A549 (cell line): ENCODE measurements at regions not wholly inside any gene's neighbourhood (a gene's known extent, or its start where the extent isn't known, plus 50 kb on each side); places are given as distances from the start of the nearest gene placed in this dataset.
A peak's percentile ranks its signal among the peaks of the same experiment; 100 is the strongest.

Experiments used
- ATAC-seq, 2 experiments: fragments of 200-7000 bp in 1 of 2; fragments of >200 bp in 1 of 2; cut with Nextera tagmentation in 1 of 2; cut with Tn5 transposase in 1 of 2; 3 replicates each; pipeline versions ENCODE4 v1.8.0 to v1.9.1; 2018 to 2020; ENCODE audit warnings: mild to moderate bottlenecking in 1 of 2, moderate library complexity in 1 of 2
- CTCF ChIA-PET: fragments of 300-600 bp; sonication (Branson Sonifier 250); formaldehyde crosslinking; extraction: SDS; loops from one replicate; lab custom pipeline; 2021; ENCODE audit warnings: antibody characterized with exemption, inconsistent platforms; lab: Yijun Ruan, JAX
- POLR2A ChIA-PET: fragments of 350-600 bp; formaldehyde crosslinking; extraction: SDS; loops from one replicate; lab custom pipeline; 2021; ENCODE audit warnings: antibody characterized with exemption, inconsistent platforms; lab: Yijun Ruan, JAX
- DNase-seq, 2 experiments: peaks; one replicate each; pipeline versions ENCODE4 v3.0.0 to v3.0.0-alpha.2; 2011 to 2016; ENCODE audit warnings: low read depth in 1 of 2, low spot score in 1 of 2
- FAIRE-seq: peaks from 2 replicates; lab custom pipeline; 2011; peaks lifted over from hg19 to GRCh38; lab: Jason Lieb, UNC
- H3K27ac ChIP-seq, 2 experiments: fragments of >200 bp; sonication (Bioruptor Twin); formaldehyde crosslinking; 3 replicates each; pipeline ENCODE4 v1.5.1; 2016 to 2017
- H3K4me1 ChIP-seq: fragments of >200 bp; sonication (Bioruptor Twin); formaldehyde crosslinking; 3 replicates; pipeline ENCODE4 v1.6.1; 2016
- H3K4me2 ChIP-seq: fragments of >200 bp; sonication (Bioruptor Twin); formaldehyde crosslinking; 3 replicates; pipeline ENCODE4 v1.6.1; 2016
- H3K4me3 ChIP-seq: fragments of >200 bp; sonication (Bioruptor Twin); formaldehyde crosslinking; 3 replicates; pipeline ENCODE4 v1.5.1; 2016
- H3K9me3 ChIP-seq: fragments of >200 bp; sonication (Bioruptor Twin); formaldehyde crosslinking; 3 replicates; pipeline ENCODE4 v1.6.1; 2016
- BHLHE40 ChIP-seq: IDR thresholded peaks from 2 replicates; pipeline ENCODE4 v1.6.1; 2012; ENCODE audit warnings: low read depth, low read length, inconsistent platforms
- CBX2 ChIP-seq: fragments of 200-600 bp; sonication (generic); IDR thresholded peaks from 2 replicates; pipeline ENCODE4 v1.6.1; 2016; ENCODE audit warnings: low read depth, mild to moderate bottlenecking, borderline replicate concordance
- EHMT2 ChIP-seq: fragments of 200-600 bp; sonication (generic); IDR thresholded peaks from 2 replicates; pipeline ENCODE4 v1.6.1; 2016; ENCODE audit warnings: antibody characterized with exemption, low read depth, mild to moderate bottlenecking, moderate library complexity
- FOSB ChIP-seq: fragments of 250-450 bp; sonication (Bioruptor Pico); IDR thresholded peaks from 2 replicates; pipeline ENCODE4 v1.5.0; 2020; ENCODE audit warnings: mild to moderate bottlenecking, moderate library complexity
- FOSL2 ChIP-seq, 2 experiments: fragments of 450-650 bp in 1 of 2; fragments of >200 bp in 1 of 2; sonication (Bioruptor Twin) in 1 of 2; formaldehyde crosslinking; IDR thresholded peaks; 2 replicates each; pipeline versions ENCODE4 v1.5.0 to v1.6.1; 2016 to 2020; ENCODE audit warnings: mild to moderate bottlenecking in 1 of 2, moderate library complexity in 1 of 2
- FOXS1 ChIP-seq: fragments of 250-450 bp; sonication (Bioruptor Pico); IDR thresholded peaks from 2 replicates; pipeline ENCODE4 v1.5.0; 2020; ENCODE audit warnings: mild to moderate bottlenecking, moderate library complexity
- GATA3 ChIP-seq: IDR thresholded peaks from 2 replicates; pipeline ENCODE4 v1.6.1; 2012; ENCODE audit warnings: borderline replicate concordance
- HDAC2 ChIP-seq: fragments of 200-600 bp; sonication (generic); IDR thresholded peaks from 2 replicates; pipeline ENCODE4 v1.6.1; 2016
- HEYL ChIP-seq: fragments of 250-450 bp; sonication (Bioruptor Pico); IDR thresholded peaks from 2 replicates; pipeline ENCODE4 v1.8.0; 2021; ENCODE audit warnings: mild to moderate bottlenecking, moderate library complexity
- HOXB5 ChIP-seq: fragments of 250-450 bp; sonication (Bioruptor Pico); IDR thresholded peaks from 2 replicates; pipeline ENCODE4 v1.5.0; 2020; ENCODE audit warnings: mild to moderate bottlenecking, moderate library complexity
- JUN ChIP-seq, 2 experiments: fragments of >200 bp; sonication (Bioruptor Twin); formaldehyde crosslinking; IDR thresholded peaks; 2 replicates in 1 of 2; 3 replicates in 1 of 2; pipeline ENCODE4 v1.6.1; 2016 to 2017
- KDM1A ChIP-seq: fragments of 200-600 bp; sonication (generic); IDR thresholded peaks from 2 replicates; pipeline ENCODE4 v1.6.1; 2016; ENCODE audit warnings: low read depth, mild to moderate bottlenecking
- MAZ ChIP-seq: fragments of 150-350 bp; IDR thresholded peaks from 2 replicates; pipeline ENCODE4 v1.6.1; 2014; ENCODE audit warnings: antibody characterized with exemption, low read depth, low read length, borderline replicate concordance
- MYC ChIP-seq: IDR thresholded peaks from 2 replicates; pipeline ENCODE4 v1.6.1; 2012; ENCODE audit warnings: mild to moderate bottlenecking, inconsistent platforms, low read length, improper control_type of control experiment, borderline replicate concordance
- NFE2L2 ChIP-seq: fragments of 150-350 bp; conservative IDR thresholded peaks from 2 replicates; pipeline ENCODE4 v1.6.1; 2014; ENCODE audit warnings: low read length
- POLR2AphosphoS2 ChIP-seq: conservative IDR thresholded peaks from 2 replicates; pipeline ENCODE4 v1.6.1; 2012; ENCODE audit warnings: low read length, improper control_type of control experiment, inconsistent platforms
- RAD21 ChIP-seq, 2 experiments: fragments of >200 bp in 1 of 2; sonication (Bioruptor Twin) in 1 of 2; formaldehyde crosslinking in 1 of 2; IDR thresholded peaks in 1 of 2; conservative IDR thresholded peaks in 1 of 2; 2 replicates in 1 of 2; 3 replicates in 1 of 2; pipeline ENCODE4 v1.6.1; 2012 to 2018; ENCODE audit warnings: inconsistent platforms in 1 of 2
- RCOR1 ChIP-seq: fragments of 150-350 bp; IDR thresholded peaks from 2 replicates; pipeline ENCODE4 v1.6.1; 2014; ENCODE audit warnings: antibody characterized with exemption, low read length, low read depth
- RNF2 ChIP-seq: fragments of 200-600 bp; sonication (generic); IDR thresholded peaks from 2 replicates; pipeline ENCODE4 v1.6.1; 2016; ENCODE audit warnings: low read depth, mild to moderate bottlenecking, antibody characterized with exemption, moderate library complexity, borderline replicate concordance
- SREBF2 ChIP-seq: fragments of 450-650 bp; IDR thresholded peaks from 2 replicates; pipeline ENCODE4 v1.6.1; 2014; ENCODE audit warnings: mild to moderate bottlenecking, moderate library complexity
- TFCP2L1 ChIP-seq: fragments of 250-450 bp; sonication (Bioruptor Pico); IDR thresholded peaks from 2 replicates; pipeline ENCODE4 v1.5.0; 2021; ENCODE audit warnings: mild to moderate bottlenecking
- TP53 ChIP-seq: fragments of 250-450 bp; sonication (Bioruptor Pico); IDR thresholded peaks from 2 replicates; pipeline ENCODE4 v1.5.0; 2021; ENCODE audit warnings: mild to moderate bottlenecking, moderate library complexity
- ZC3H11A ChIP-seq: fragments of 450-650 bp; IDR thresholded peaks from 2 replicates; pipeline ENCODE4 v1.6.1; 2014; ENCODE audit warnings: antibody characterized with exemption, mild to moderate bottlenecking
- ZFP36 ChIP-seq: fragments of 450-650 bp; IDR thresholded peaks from 2 replicates; pipeline ENCODE4 v1.6.1; 2014; ENCODE audit warnings: borderline replicate concordance; ENCODE audit not compliant: partially characterized antibody
- ZNF302 ChIP-seq: fragments of 250-450 bp; sonication (Bioruptor Pico); IDR thresholded peaks from 2 replicates; pipeline ENCODE4 v1.9.0; 2021; ENCODE audit warnings: inconsistent platforms, mild to moderate bottlenecking, moderate library complexity
- WGBS: methylation state at CpG from one replicate; pipeline ENCODE4 v1.1.6; 2017; ENCODE audit errors: missing lambda C conversion rate; 5-methylcytosine and 5-hydroxymethylcytosine counted together
- TF ChIP-seq, protein P1 (sequence below): fragments of 250-450 bp; sonication (Bioruptor Pico); IDR thresholded peaks from 2 replicates; pipeline ENCODE4 v1.5.0; 2021; ENCODE audit warnings: mild to moderate bottlenecking, moderate library complexity, borderline replicate concordance
- TF ChIP-seq, protein P2 (sequence below): fragments of 150-350 bp; IDR thresholded peaks from 2 replicates; pipeline ENCODE4 v1.6.1; 2014; ENCODE audit warnings: low read depth, mild to moderate bottlenecking, low read length
- TF ChIP-seq, protein P3 (sequence below): IDR thresholded peaks from 2 replicates; pipeline ENCODE4 v1.6.1; 2012; ENCODE audit warnings: low read depth, borderline replicate concordance

DNA sequence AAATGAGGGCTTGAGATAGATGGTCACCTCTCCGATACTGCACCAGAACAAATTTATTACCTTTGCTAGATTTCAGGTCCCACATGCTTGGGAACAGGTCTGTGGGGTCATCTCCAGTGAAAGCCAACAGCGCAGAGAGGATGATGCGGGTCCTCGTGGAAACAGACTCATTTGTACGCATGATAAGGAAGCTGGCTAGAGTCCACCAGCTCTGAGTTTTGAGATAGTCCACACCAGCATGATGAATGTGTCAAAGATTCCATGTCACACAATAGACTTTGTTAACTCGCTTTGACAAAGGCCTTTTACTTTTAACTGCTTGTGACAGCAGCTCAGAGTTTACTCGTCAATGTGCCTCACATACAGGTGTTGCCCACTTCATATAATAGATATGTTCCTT, 105.4 kb upstream of the TBCA start:
- peaks cover 64% of the 10 kb centered on the region for H3K4me1 ChIP-seq
- no peak for TF ChIP-seq TP53 (CRISPR knock-in tag)
- TF ChIP-seq KDM1A, result no peak
- TF ChIP-seq ZNF302 (CRISPR knock-in tag), result no peak
- TF ChIP-seq HOXB5 (CRISPR knock-in tag), result no peak
- TF ChIP-seq MYC, result no peak
- TF ChIP-seq, protein P1, sequence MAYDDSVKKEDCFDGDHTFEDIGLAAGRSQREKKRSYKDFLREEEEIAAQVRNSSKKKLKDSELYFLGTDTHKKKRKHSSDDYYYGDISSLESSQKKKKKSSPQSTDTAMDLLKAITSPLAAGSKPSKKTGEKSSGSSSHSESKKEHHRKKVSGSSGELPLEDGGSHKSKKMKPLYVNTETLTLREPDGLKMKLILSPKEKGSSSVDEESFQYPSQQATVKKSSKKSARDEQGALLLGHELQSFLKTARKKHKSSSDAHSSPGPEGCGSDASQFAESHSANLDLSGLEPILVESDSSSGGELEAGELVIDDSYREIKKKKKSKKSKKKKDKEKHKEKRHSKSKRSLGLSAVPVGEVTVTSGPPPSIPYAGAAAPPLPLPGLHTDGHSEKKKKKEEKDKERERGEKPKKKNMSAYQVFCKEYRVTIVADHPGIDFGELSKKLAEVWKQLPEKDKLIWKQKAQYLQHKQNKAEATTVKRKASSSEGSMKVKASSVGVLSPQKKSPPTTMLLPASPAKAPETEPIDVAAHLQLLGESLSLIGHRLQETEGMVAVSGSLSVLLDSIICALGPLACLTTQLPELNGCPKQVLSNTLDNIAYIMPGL (CRISPR knock-in tag), result no peak
- TF ChIP-seq RAD21 (conservative IDR thresholded peaks at IDR 0.05 in 1 of 2, IDR thresholded peaks at IDR 0.05 in 1 of 2), result no peak
- no peak for TF ChIP-seq TFCP2L1
- no peak for TF ChIP-seq ZC3H11A
- no peak for TF ChIP-seq JUN (IDR thresholded peaks at IDR 0.05)
- no peak for TF ChIP-seq BHLHE40
- no peak for TF ChIP-seq ZFP36
- TF ChIP-seq, protein P2, sequence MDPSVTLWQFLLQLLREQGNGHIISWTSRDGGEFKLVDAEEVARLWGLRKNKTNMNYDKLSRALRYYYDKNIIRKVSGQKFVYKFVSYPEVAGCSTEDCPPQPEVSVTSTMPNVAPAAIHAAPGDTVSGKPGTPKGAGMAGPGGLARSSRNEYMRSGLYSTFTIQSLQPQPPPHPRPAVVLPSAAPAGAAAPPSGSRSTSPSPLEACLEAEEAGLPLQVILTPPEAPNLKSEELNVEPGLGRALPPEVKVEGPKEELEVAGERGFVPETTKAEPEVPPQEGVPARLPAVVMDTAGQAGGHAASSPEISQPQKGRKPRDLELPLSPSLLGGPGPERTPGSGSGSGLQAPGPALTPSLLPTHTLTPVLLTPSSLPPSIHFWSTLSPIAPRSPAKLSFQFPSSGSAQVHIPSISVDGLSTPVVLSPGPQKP, result no peak
- no peak for TF ChIP-seq CBX2
- no peak for TF ChIP-seq FOSL2 (IDR thresholded peaks at IDR 0.05)
- TF ChIP-seq FOSL2 (CRISPR knock-in tag; IDR thresholded peaks at IDR 0.05), result no peak
- TF ChIP-seq POLR2AphosphoS2, result no peak
- ATAC-seq, result no peak
- FAIRE-seq, result no peak
- ChIA-PET CTCF (interaction anchor here (0.5 to 2.4 kb wide), 4 partner anchors 10 to 282 kb away, joined by 3 to 9 read pairs (median 4); no protein-coding TSS in a partner anchor), POLR2A (no interaction called here)
- WGBS, result 94% methylated on average over 7 of the region's 7 CpGs
- no peak overlapping the region; the same call in 2 of the 3 replicates for H3K4me2 ChIP-seq
- DNase-seq, result no peak
- no peaks in the 10 kb centered on the region for H3K9me3 ChIP-seq
- H3K27ac ChIP-seq, result peak overlapping the region; percentile 77 to 86
- no peak overlapping the region for H3K4me3 ChIP-seq

DNA sequence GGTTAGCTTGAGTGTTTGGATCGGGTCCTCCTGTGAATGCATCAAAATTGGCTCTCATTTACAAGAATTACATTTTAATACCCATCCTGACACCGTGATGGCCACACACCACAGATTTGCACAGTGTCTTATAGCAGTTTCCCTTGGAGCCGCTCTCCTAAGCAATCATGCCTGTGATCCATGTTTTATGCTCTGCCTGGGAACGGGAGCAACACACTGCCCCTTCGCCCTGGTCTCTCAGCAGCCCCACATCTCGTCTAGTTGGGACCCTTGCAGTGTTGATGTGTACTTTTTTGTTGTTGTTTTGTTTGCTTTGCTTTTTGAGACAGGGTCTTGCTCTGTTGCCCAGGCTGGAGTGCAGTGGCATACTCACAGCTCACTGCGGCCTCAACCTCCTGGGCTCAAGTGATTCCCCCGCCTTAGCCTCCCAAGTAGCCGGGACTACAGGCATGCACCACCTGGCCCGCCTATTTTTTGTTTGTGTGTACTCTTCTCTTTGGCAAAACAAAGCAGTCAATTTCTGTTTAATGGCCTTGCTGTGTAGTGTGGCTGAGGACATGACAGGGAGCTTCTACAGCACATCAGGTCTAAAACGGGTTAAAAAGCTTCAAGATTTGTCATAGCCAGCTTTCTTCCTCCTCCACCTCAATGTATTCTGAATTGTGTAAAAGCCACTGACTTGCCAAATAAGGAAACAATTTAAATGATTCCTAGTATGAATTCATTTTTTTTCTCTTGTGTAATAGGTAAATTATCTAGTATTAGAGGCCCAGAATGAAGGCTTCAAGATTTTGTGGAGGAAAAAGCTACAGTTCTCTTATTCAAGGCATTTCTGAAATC, 101.6 kb upstream of the TBCA start:
- CTCF ChIA-PET, result interaction anchor here (1.2 to 5.5 kb wide), 3 partner anchors 10 to 126 kb away, joined by 3 to 21 read pairs (median 3); no protein-coding TSS in a partner anchor
- ATAC-seq, result no peak

More for the DNA sequence above, 101.6 kb upstream of the TBCA start:
- no peak overlapping the region for H3K4me2 ChIP-seq
- POLR2A ChIA-PET, result no interaction called here
- no peak overlapping the region for H3K4me3 ChIP-seq
- WGBS, result 91% methylated on average over 11 of the region's 11 CpGs
- H3K27ac ChIP-seq, result peak overlapping the region; percentile 1 to 43; a peak in 4 of 6 replicates
- H3K9me3 ChIP-seq, result no peaks in the 10 kb centered on the region
- TF ChIP-seq MYC, result no peak
- TF ChIP-seq FOSB (CRISPR knock-in tag), result no peak
- no peak for TF ChIP-seq HEYL (CRISPR knock-in tag)
- no peak for TF ChIP-seq GATA3
- no peak for TF ChIP-seq HDAC2
- no peak for TF ChIP-seq MAZ
- no peak for TF ChIP-seq KDM1A
- TF ChIP-seq EHMT2, result no peak
- TF ChIP-seq, protein P3, sequence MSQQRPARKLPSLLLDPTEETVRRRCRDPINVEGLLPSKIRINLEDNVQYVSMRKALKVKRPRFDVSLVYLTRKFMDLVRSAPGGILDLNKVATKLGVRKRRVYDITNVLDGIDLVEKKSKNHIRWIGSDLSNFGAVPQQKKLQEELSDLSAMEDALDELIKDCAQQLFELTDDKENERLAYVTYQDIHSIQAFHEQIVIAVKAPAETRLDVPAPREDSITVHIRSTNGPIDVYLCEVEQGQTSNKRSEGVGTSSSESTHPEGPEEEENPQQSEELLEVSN, result no peak
- TF ChIP-seq RAD21 (conservative IDR thresholded peaks at IDR 0.05 in 1 of 2, IDR thresholded peaks at IDR 0.05 in 1 of 2), result no peak
- TF ChIP-seq TFCP2L1, result no peak
- no peak for TF ChIP-seq RCOR1
- no peak for TF ChIP-seq NFE2L2
- TF ChIP-seq SREBF2, result no peak
- no peak for TF ChIP-seq RNF2
- no peak for TF ChIP-seq FOXS1 (CRISPR knock-in tag)
- FAIRE-seq (no peak), DNase-seq (no peak)
- H3K4me1 ChIP-seq, result peaks cover 61% of the 10 kb centered on the region
